Urinary bladder (tissue), 3 donors: ENCODE measurements at regions not wholly inside any gene's neighbourhood (a gene's known extent, or its start where the extent isn't known, plus 50 kb on each side); places are given as distances from the start of the nearest gene placed in this dataset.
"Not testable (repeated sequence)": the region's sequence is repeated elsewhere in the genome, so short reads cannot be mapped to it uniquely, and the experiment has no call there.

Experiments
- DNase-seq: peaks from one replicate; pipeline ENCODE4 v3.0.0-alpha.2; 2015; ENCODE audit errors: extremely low spot score
- H3K27ac ChIP-seq: one replicate; pipeline ENCODE4 v1.5.1; 2013; ENCODE audit warnings: low read depth, mild to moderate bottlenecking, moderate library complexity
- H3K36me3 ChIP-seq: one replicate; pipeline ENCODE4 v1.6.1; 2013; ENCODE audit warnings: mild to moderate bottlenecking, moderate library complexity; ENCODE audit not compliant: insufficient read depth
- H3K4me1 ChIP-seq: one replicate; pipeline ENCODE4 v1.6.1; 2013; ENCODE audit warnings: mild to moderate bottlenecking, moderate library complexity; ENCODE audit not compliant: insufficient read depth
- H3K4me3 ChIP-seq: one replicate; pipeline ENCODE4 v1.5.1; 2013; ENCODE audit warnings: low read depth, low read length
- WGBS: extraction: QIAGEN DNeasy Blood & Tissue Kit; methylation state at CpG from one replicate; pipeline ENCODE4 v1.1.7; 2013; 5-methylcytosine and 5-hydroxymethylcytosine counted together
- donor health status: healthy with polysubstance abuse.
- donor health status: healthy.

DNA sequence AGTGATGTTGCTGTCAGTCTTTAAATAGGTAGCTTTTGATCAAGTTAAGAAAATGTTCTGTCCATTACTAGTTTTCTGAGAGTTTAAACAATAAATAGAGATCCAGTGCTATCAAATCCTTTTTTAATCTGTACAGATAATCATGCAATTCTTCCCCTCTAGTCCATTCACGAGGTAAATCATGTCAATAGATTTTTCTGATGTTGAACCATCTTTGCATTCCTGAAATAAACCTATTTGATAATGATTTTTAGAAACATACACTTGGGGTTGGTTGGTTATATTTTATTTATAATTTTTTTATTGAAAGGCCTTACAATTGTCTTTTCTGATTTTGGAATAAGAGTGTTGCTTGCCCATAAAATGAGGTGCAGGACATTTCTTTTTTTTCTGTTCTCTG, 95.0 kb downstream of the FAM53A start:
- no peaks in the 10 kb centered on the region for H3K36me3 ChIP-seq
- WGBS: 63% methylated on average over 1 of the region's 1 CpG
- H3K27ac ChIP-seq: no peak overlapping the region
- DNase-seq: no peak
- no peaks in the 10 kb centered on the region for H3K4me1 ChIP-seq
- no peak overlapping the region for H3K4me3 ChIP-seq

DNA sequence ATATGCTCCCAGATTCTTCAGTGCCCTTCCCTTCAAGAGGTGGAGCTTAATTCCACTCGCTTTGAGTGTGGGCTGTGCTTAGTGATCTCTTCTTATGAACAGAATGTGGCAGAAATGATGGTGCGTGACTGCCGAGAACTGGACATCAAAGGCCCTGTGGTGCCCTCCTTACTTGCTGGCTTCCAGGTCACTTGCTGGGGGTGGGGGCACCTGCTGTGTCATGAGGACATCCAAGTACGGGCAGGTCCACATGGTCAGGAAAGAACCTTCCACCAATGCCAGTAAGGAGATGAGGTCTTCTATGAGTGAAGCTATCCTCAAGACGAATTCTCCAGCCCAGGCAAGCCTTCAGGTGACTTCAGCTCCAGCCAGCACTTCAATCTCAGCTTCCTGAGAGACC, 95.8 kb downstream of the FAM53A start:
- WGBS: 79% methylated on average over 5 of the region's 5 CpGs
- no peaks in the 10 kb centered on the region for H3K36me3 ChIP-seq
- no peaks in the 10 kb centered on the region for H3K4me1 ChIP-seq
- H3K4me3 ChIP-seq: no peak overlapping the region
- no peak overlapping the region for H3K27ac ChIP-seq
- DNase-seq: no peak

DNA sequence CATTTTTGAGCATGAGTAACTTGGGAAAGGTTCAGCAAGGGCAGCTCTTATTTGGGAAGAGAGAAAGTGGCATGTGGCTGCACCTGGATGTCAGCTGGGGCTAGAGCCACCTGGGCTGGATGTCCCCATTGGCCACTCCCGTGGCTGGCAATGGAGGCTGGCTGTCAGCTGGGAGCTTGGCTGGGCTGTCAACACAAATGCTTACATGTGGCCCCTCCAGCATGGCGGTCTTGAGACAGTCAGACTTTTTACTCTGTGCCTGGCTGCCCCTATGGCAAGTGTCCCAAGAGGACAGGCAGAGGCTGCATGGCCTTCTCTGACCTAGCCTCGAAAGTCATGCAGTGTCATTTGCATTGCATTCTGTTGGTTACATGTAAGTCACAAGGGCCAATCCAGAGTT, 99.6 kb downstream of the FAM53A start:
- Histone ChIP-seq H3K4me1 (no peaks in the 10 kb centered on the region), H3K27ac (no peak overlapping the region), H3K4me3 (no peak overlapping the region), H3K36me3 (no peaks in the 10 kb centered on the region)
- 61% methylated on average over 3 of the region's 3 CpGs for WGBS
- no peak for DNase-seq

DNA sequence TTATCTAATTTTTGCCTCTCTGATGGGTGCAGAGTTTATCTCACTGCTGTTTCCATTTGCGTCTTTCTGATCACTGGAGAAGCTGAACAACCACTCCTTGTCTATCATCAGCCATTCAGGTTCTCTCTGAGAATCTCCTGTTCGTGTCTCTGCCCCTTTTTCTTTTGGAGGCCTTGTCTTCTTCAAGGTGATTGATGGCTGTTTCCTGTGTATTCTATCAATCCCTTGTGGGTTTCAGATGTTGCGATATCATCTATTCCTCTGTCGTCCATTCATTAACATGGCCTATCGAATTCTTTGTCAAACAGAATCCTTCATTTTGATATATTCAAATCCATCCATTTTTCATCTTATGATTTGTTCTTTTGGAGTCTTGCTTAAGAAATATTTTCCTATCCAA, 100.3 kb downstream of the FAM53A start:
- Histone ChIP-seq H3K4me1 (no peaks in the 10 kb centered on the region), H3K4me3 (no peak overlapping the region), H3K27ac (no peak overlapping the region), H3K36me3 (no peaks in the 10 kb centered on the region)
- DNase-seq: no peak
- whole genome bisulfite sequencing: 84% methylated on average over 5 of the region's 5 CpGs

DNA sequence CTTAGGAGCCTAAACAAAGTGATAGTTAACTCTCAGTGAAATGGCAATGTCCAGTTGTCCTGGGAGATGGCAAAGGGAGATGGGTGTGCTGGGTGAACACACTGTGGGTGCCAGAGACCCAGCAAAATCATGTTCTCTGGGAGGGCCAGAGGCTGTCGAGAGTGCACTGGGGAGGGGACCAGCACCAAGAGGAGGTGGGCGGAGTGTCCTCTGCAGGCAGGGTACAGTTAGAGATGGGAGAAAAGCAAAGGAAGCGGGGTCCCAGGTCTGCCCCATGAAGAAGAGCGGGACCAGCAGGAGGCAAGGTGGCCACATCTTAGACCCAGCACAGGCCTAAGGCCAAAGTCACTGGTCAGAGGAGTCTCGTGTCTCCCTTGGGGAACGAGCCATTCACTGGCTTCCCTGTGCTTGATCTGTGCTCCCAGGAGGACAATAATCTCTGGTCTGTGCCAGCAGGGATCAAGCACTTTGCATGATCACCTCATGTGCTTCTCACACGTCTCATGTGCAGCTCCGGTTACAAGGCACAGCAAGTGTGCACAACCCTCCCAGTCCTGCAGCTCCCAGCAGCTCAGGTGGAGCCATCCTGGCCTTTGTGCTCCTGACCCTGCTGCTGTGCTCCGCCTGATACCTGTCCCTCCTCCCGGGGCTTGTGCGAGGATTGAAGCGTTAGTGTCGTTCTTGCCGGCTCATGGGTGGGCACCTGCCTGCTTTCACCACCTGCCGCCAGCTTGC, 100.9 kb downstream of the FAM53A start:
- Histone ChIP-seq H3K36me3 (no peaks in the 10 kb centered on the region), H3K4me3 (no peak overlapping the region), H3K4me1 (no peaks in the 10 kb centered on the region), H3K27ac (no peak overlapping the region)
- no peak for DNase-seq
- 82% methylated on average over 15 of the region's 15 CpGs for WGBS

DNA sequence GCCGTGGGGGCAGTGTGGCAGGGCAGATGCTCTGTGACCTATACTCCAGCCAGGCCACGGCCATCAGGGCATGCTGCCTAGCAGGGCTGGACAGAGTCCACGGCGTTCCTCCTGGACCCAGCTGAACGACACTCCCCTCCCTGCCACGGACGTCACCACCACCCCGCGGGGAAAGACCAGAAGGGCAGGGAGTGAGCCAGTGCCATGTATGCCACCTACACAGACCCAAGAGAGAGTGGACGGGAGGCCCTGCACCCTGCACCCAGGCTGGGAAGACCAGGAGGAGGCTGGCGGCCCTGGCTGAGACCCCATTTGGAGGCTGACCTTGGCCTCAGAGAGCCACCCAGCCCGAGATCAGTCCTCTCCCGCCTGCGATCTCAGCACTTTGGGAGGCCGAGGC, 101.9 kb downstream of the FAM53A start:
- H3K27ac ChIP-seq: no peak overlapping the region
- no peaks in the 10 kb centered on the region for H3K36me3 ChIP-seq
- WGBS: 69% methylated on average over 15 of the region's 15 CpGs
- DNase-seq: no peak
- H3K4me3 ChIP-seq: no peak overlapping the region
- H3K4me1 ChIP-seq: no peaks in the 10 kb centered on the region

DNA sequence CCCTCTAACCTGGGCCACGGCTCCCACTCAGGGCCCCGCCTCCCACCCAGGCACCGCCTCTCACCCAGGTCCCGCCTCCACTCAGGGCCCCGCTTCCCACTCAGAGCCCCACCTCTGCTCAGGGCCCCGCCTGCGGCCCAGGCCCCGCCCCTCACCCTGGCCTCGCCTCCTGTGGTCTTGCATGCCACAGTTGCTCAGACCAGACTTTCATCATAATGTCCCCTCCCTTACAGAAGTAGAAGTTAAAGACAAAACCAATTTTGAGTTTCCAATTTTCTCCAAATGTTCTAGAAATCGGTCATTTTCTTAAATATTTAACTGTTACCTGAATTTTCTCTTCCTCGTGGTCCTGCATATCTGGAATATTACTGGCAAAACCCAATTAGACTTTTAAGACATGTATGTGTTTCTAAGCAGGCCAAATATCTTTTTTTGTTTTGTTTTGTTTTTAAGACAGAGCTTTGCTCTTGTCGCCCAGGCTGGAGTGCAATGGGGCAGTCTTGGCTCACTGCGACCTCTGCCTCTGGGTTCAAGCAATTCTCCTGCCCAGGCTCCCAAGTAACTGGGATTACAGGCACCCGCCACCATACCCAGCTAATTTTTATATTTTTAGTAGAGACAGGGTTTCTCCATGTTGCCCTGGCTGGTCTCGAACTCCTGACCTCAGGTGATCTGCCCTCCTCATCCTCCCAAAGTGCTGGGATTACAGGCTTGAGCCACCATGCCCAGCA, 102.8 kb downstream of the FAM53A start:
- H3K4me3 ChIP-seq, H3K27ac ChIP-seq, H3K4me1 ChIP-seq, H3K36me3 ChIP-seq, DNase-seq: not testable (repeated sequence)
- 27% methylated on average over 15 of the region's 15 CpGs for WGBS

DNA sequence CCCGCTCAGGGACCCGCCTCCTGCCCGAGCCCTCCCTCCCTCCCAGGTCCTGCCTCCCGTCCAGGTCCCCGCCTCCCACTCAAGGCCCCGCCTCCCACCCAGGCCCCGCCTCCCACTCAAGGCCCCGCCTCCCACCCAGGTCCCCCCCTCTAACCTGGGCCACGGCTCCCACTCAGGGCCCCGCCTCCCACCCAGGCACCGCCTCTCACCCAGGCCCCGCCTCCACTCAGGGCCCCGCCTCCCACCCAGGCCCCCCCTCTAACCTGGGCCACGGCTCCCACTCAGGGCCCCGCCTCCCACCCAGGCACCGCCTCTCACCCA, 103.5 kb downstream of the FAM53A start:
- not testable (repeated sequence) for H3K4me1 ChIP-seq, H3K4me3 ChIP-seq, H3K36me3 ChIP-seq, DNase-seq, H3K27ac ChIP-seq
- 8% methylated on average over 11 of the region's 16 CpGs for WGBS

DNA sequence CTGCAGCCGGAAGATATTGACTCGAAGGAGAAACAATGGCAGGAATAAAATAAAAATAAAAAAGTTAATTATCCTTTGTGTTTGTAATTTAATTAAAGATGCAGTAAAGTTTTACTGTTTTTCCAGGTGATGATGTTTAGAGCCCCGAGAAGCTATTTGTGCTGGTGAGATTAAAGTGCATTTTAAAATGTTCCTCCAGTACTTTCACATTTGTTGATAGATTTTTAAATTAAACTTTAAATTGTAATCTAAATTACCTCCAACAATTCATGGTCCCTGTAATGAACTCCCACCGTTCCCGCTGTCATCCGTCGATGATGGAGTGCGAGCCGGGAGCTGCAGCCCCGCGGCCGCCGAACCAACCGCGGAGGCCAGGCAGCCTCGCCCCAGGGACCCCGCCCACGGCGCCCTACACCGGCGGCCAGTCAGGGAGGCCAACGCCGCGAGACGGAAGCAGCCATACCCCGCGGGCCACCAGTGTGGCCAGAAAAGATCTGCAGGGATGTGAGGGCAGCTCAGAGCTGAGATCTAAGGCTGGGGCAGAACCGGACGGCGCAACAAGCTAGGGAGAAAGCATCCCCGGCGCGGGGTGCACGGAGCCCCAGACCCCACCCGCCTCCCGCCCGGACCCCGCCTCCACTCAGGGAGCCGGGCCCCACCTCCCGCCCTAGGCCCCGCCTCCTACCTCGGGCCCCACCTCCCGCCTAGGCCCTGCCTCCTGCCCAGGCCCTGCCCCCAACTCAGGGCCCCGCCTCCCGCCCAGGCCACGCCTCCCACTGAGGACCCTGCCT, 104.0 kb downstream of the FAM53A start:
- H3K36me3 ChIP-seq: no peaks in the 10 kb centered on the region
- H3K27ac ChIP-seq: peak overlapping the region; percentile 55
- DNase-seq: no peak
- 2% methylated on average over 46 of the region's 46 CpGs for WGBS
- no peaks in the 10 kb centered on the region for H3K4me1 ChIP-seq
- H3K4me3 ChIP-seq: peak overlapping the region; percentile 55

DNA sequence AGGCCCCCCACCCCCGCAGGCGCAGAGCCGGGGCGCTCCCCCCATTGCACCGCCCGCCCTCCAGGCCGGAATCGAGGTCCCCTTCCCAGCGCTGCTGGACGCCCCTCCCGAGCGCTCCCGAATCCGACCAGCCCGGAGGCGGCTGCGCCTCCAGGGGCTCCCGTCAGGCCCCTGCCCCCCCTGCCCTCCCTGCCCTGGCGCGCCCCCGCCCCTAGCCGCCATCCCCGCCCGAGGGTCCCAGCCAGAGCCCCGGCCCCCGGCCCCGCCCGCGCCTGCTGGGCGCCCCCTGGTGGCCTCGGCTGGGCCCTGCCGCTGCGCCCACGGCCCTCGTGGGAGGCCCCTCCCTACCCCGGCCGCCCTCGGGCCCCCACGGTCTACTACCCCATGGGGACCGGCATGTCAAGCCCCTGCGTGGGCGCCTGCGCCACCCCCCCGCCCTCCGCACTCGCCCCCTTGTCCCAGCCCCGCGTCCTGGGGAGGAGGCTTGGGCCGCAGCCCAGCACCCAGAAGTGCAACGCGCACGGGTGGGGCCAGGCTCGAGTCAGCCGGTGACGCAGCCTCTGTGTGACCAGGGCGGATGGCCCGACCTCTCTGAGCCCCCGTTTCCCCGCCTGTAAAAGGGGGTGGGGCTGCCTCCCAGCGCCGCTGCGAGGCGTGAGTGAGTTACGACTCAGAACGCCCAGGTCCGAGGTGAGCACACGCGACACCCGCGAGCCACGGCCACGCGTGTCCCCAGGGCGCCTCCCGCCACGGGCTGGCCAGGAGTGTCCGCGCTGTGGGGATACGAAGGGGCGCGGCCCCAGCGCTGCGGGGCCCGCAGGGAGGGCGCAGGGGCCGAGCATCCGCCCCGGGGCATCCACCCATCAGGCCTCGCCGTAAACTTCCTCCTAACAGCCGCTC, 104.9 kb downstream of the FAM53A start:
- H3K4me1 ChIP-seq: no peaks in the 10 kb centered on the region
- peak overlapping the region; percentile 55 for H3K27ac ChIP-seq
- peak overlapping the region; percentile 55 for H3K4me3 ChIP-seq
- no peaks in the 10 kb centered on the region for H3K36me3 ChIP-seq
- DNase-seq: no peak
- 1% methylated on average over 91 of the region's 91 CpGs for WGBS

DNA sequence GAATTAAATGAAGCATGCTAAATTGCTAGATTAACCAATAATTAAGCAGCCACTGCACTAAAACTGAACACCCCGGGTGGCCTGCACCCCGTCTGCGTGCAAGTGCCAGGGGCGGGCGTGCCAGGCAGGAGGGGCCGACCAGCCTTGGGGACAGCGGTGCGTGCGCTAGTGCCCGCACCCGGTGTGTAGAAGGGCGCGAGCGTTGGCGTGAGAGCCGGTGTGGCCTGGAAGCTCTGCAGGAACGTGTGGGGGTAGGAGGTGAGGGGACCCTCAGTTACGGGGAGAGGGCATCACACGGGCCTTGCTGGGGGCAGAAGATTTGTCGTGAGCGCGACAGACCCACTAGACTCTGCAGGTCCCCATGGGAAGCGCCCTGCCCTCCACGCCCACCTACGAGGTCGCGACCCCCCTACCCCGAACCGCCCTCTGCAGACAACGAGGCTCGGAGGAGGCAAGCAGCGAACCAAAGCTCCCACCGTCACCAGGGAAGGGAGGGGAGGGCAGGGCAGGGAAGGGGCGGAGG, 105.8 kb downstream of the FAM53A start:
- H3K4me3 ChIP-seq: no peak overlapping the region
- H3K27ac ChIP-seq: no peak overlapping the region
- no peak for DNase-seq
- 10% methylated on average over 33 of the region's 34 CpGs for WGBS
- H3K36me3 ChIP-seq: no peaks in the 10 kb centered on the region
- H3K4me1 ChIP-seq: no peaks in the 10 kb centered on the region

DNA sequence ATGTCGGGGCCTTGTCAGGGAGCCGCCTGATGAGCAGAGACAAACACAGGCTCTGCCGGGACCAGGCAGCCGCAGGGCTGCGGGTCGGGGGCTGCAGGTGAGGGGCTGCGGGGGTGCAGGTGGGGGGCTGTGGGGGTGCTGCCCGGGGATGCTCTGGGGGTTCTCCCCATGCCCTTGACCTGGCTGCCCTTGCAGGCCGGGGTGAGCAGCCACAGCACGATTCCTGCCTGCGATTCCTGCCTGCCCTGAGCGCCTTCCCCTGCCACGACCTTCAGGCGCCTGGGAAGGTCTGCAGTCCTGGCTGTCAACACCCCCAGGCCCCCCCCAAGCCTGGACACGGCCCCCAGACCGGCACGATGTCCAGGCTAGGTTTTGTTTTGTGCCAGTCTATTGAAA, 106.3 kb downstream of the FAM53A start:
- Histone ChIP-seq H3K36me3 (no peaks in the 10 kb centered on the region), H3K4me1 (no peaks in the 10 kb centered on the region), H3K4me3 (no peak overlapping the region), H3K27ac (no peak overlapping the region)
- no peak for DNase-seq
- WGBS: 30% methylated on average over 17 of the region's 17 CpGs
